A549 (cell line): ENCODE measurements at regions not wholly inside any gene's neighbourhood (a gene's known extent, or its start where the extent isn't known, plus 50 kb on each side); places are given as distances from the start of the nearest gene placed in this dataset.
A peak's percentile ranks its signal among the peaks of the same experiment; 100 is the strongest.

Source experiments
- ATAC-seq, 2 experiments: fragments of 200-7000 bp in 1 of 2; fragments of >200 bp in 1 of 2; cut with Nextera tagmentation in 1 of 2; cut with Tn5 transposase in 1 of 2; 3 replicates each; pipeline versions ENCODE4 v1.8.0 to v1.9.1; 2018 to 2020; ENCODE audit warnings: mild to moderate bottlenecking in 1 of 2, moderate library complexity in 1 of 2
- CTCF ChIA-PET: fragments of 300-600 bp; sonication (Branson Sonifier 250); formaldehyde crosslinking; extraction: SDS; loops from one replicate; lab custom pipeline; 2021; ENCODE audit warnings: antibody characterized with exemption, inconsistent platforms; lab: Yijun Ruan, JAX
- POLR2A ChIA-PET: fragments of 350-600 bp; formaldehyde crosslinking; extraction: SDS; loops from one replicate; lab custom pipeline; 2021; ENCODE audit warnings: antibody characterized with exemption, inconsistent platforms; lab: Yijun Ruan, JAX
- DNase-seq, 2 experiments: peaks; one replicate each; pipeline versions ENCODE4 v3.0.0 to v3.0.0-alpha.2; 2011 to 2016; ENCODE audit warnings: low read depth in 1 of 2, low spot score in 1 of 2
- FAIRE-seq: peaks from 2 replicates; lab custom pipeline; 2011; peaks lifted over from hg19 to GRCh38; lab: Jason Lieb, UNC
- H3K27ac ChIP-seq, 2 experiments: fragments of >200 bp; sonication (Bioruptor Twin); formaldehyde crosslinking; 3 replicates each; pipeline ENCODE4 v1.5.1; 2016 to 2017
- H3K4me1 ChIP-seq: fragments of >200 bp; sonication (Bioruptor Twin); formaldehyde crosslinking; 3 replicates; pipeline ENCODE4 v1.6.1; 2016
- H3K4me2 ChIP-seq: fragments of >200 bp; sonication (Bioruptor Twin); formaldehyde crosslinking; 3 replicates; pipeline ENCODE4 v1.6.1; 2016
- H3K4me3 ChIP-seq: fragments of >200 bp; sonication (Bioruptor Twin); formaldehyde crosslinking; 3 replicates; pipeline ENCODE4 v1.5.1; 2016
- H3K9me3 ChIP-seq: fragments of >200 bp; sonication (Bioruptor Twin); formaldehyde crosslinking; 3 replicates; pipeline ENCODE4 v1.6.1; 2016
- ATOH8 ChIP-seq: fragments of 250-450 bp; sonication (Bioruptor Pico); IDR thresholded peaks from 2 replicates; pipeline ENCODE4 v1.5.0; 2020; ENCODE audit warnings: low read depth, mild to moderate bottlenecking, moderate library complexity
- BCL3 ChIP-seq: fragments of >200 bp; sonication (Bioruptor Twin); formaldehyde crosslinking; IDR thresholded peaks from 3 replicates; pipeline ENCODE4 v1.6.1; 2016
- BHLHE40 ChIP-seq: IDR thresholded peaks from 2 replicates; pipeline ENCODE4 v1.6.1; 2012; ENCODE audit warnings: low read depth, low read length, inconsistent platforms
- CBX2 ChIP-seq: fragments of 200-600 bp; sonication (generic); IDR thresholded peaks from 2 replicates; pipeline ENCODE4 v1.6.1; 2016; ENCODE audit warnings: low read depth, mild to moderate bottlenecking, borderline replicate concordance
- CBX8 ChIP-seq: fragments of 200-600 bp; sonication (generic); IDR thresholded peaks from 2 replicates; pipeline ENCODE4 v1.6.1; 2016
- CEBPB ChIP-seq, 2 experiments: fragments of >200 bp in 1 of 2; sonication (Bioruptor Twin) in 1 of 2; formaldehyde crosslinking in 1 of 2; IDR thresholded peaks; 2 replicates each; pipeline ENCODE4 v1.6.1; 2012 to 2016
- EHMT2 ChIP-seq: fragments of 200-600 bp; sonication (generic); IDR thresholded peaks from 2 replicates; pipeline ENCODE4 v1.6.1; 2016; ENCODE audit warnings: antibody characterized with exemption, low read depth, mild to moderate bottlenecking, moderate library complexity
- FOSB ChIP-seq: fragments of 250-450 bp; sonication (Bioruptor Pico); IDR thresholded peaks from 2 replicates; pipeline ENCODE4 v1.5.0; 2020; ENCODE audit warnings: mild to moderate bottlenecking, moderate library complexity
- GATA3 ChIP-seq: IDR thresholded peaks from 2 replicates; pipeline ENCODE4 v1.6.1; 2012; ENCODE audit warnings: borderline replicate concordance
- HDAC2 ChIP-seq: fragments of 200-600 bp; sonication (generic); IDR thresholded peaks from 2 replicates; pipeline ENCODE4 v1.6.1; 2016
- HOXB13 ChIP-seq: fragments of 250-450 bp; sonication (Bioruptor Pico); IDR thresholded peaks from 2 replicates; pipeline ENCODE4 v1.5.0; 2020; ENCODE audit warnings: low read depth, mild to moderate bottlenecking, moderate library complexity
- JUNB ChIP-seq: fragments of >200 bp; sonication (Bioruptor Twin); formaldehyde crosslinking; IDR thresholded peaks from 2 replicates; pipeline ENCODE4 v1.6.1; 2016
- KDM5A ChIP-seq: fragments of 200-600 bp; sonication (generic); IDR thresholded peaks from 2 replicates; pipeline ENCODE4 v1.6.1; 2016; ENCODE audit warnings: antibody characterized with exemption, mild to moderate bottlenecking
- POLR2A ChIP-seq: IDR thresholded peaks from 2 replicates; pipeline ENCODE4 v1.6.1; 2012; ENCODE audit warnings: mild to moderate bottlenecking, low read length
- POLR2AphosphoS2 ChIP-seq: conservative IDR thresholded peaks from 2 replicates; pipeline ENCODE4 v1.6.1; 2012; ENCODE audit warnings: low read length, improper control_type of control experiment, inconsistent platforms
- RNF2 ChIP-seq: fragments of 200-600 bp; sonication (generic); IDR thresholded peaks from 2 replicates; pipeline ENCODE4 v1.6.1; 2016; ENCODE audit warnings: low read depth, mild to moderate bottlenecking, antibody characterized with exemption, moderate library complexity, borderline replicate concordance
- SREBF2 ChIP-seq: fragments of 450-650 bp; IDR thresholded peaks from 2 replicates; pipeline ENCODE4 v1.6.1; 2014; ENCODE audit warnings: mild to moderate bottlenecking, moderate library complexity
- TFCP2L1 ChIP-seq: fragments of 250-450 bp; sonication (Bioruptor Pico); IDR thresholded peaks from 2 replicates; pipeline ENCODE4 v1.5.0; 2021; ENCODE audit warnings: mild to moderate bottlenecking
- TP53 ChIP-seq: fragments of 250-450 bp; sonication (Bioruptor Pico); IDR thresholded peaks from 2 replicates; pipeline ENCODE4 v1.5.0; 2021; ENCODE audit warnings: mild to moderate bottlenecking, moderate library complexity
- ZNF302 ChIP-seq: fragments of 250-450 bp; sonication (Bioruptor Pico); IDR thresholded peaks from 2 replicates; pipeline ENCODE4 v1.9.0; 2021; ENCODE audit warnings: inconsistent platforms, mild to moderate bottlenecking, moderate library complexity
- WGBS: methylation state at CpG from one replicate; pipeline ENCODE4 v1.1.6; 2017; ENCODE audit errors: missing lambda C conversion rate; 5-methylcytosine and 5-hydroxymethylcytosine counted together
- TF ChIP-seq, protein P1 (sequence below): IDR thresholded peaks from 2 replicates; pipeline ENCODE4 v1.6.1; 2012

GRCh38 chr11:119794141-119794665 lies 65.2 kb upstream of the NECTIN1 start:
- FAIRE-seq (no peak), ATAC-seq (no peak), DNase-seq (no peak)
- no peak overlapping the region for H3K27ac ChIP-seq
- H3K4me1 ChIP-seq: peaks cover 11% of the 10 kb centered on the region
- H3K4me2 ChIP-seq: no peak overlapping the region
- ChIA-PET POLR2A (no interaction called here), CTCF (no interaction called here)
- H3K4me3 ChIP-seq: no peak overlapping the region
- no peaks in the 10 kb centered on the region for H3K9me3 ChIP-seq
- TF ChIP-seq ZNF302 (CRISPR knock-in tag) (no peak), TFCP2L1 (no peak), CBX8 (no peak)
- TF ChIP-seq, all 56 proteins: peak for 0
- WGBS: 80% methylated on average over 13 of the region's 17 CpGs

- no peak overlapping the region for H3K4me3 ChIP-seq
- no peak overlapping the region for H3K4me2 ChIP-seq
- WGBS: 61% methylated on average over 8 of the region's 10 CpGs
- H3K9me3 ChIP-seq: no peaks in the 10 kb centered on the region
- CTCF ChIA-PET: interaction anchor here (1.2 to 1.3 kb wide), 2 partner anchors 10 to 16 kb away, joined by 3 to 4 read pairs; no protein-coding TSS in a partner anchor
- POLR2A ChIA-PET: no interaction called here
- H3K4me1 ChIP-seq: peaks cover 11% of the 10 kb centered on the region
- ATAC-seq (no peak), DNase-seq (no peak), FAIRE-seq (no peak)
- TF ChIP-seq TP53 (CRISPR knock-in tag): no peak
- no peak for TF ChIP-seq CEBPB (IDR thresholded peaks at IDR 0.05)
- TF ChIP-seq HDAC2: no peak
- TF ChIP-seq SREBF2: no peak
- no peak for TF ChIP-seq POLR2A
- TF ChIP-seq, protein P1, sequence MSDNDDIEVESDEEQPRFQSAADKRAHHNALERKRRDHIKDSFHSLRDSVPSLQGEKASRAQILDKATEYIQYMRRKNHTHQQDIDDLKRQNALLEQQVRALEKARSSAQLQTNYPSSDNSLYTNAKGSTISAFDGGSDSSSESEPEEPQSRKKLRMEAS: no peak
- no peak for TF ChIP-seq CBX2
- no peak for TF ChIP-seq GATA3
- TF ChIP-seq POLR2AphosphoS2: no peak
- no peak for TF ChIP-seq FOSB (CRISPR knock-in tag)
- TF ChIP-seq CBX8: no peak
- TF ChIP-seq TFCP2L1: no peak
- H3K27ac ChIP-seq: no peak overlapping the region
These were observed 64.5 kb upstream of the NECTIN1 start for GRCh38 chr11:119793335-119793984.

GRCh38 chr11:119791701-119792151 lies 62.7 kb upstream of the NECTIN1 start:
- ATAC-seq: peak; percentile 40 to 77; a peak in 4 of 6 replicates
- no peak for FAIRE-seq
- TF ChIP-seq CBX2 (no peak), HOXB13 (CRISPR knock-in tag) (no peak), BCL3 (no peak), POLR2A (no peak), RNF2 (no peak), KDM5A (no peak), BHLHE40 (no peak), ATOH8 (CRISPR knock-in tag) (no peak), JUNB (no peak)
- peak overlapping the region in 1 of 2 experiments; percentile 29; a peak in 1 of 6 replicates for H3K27ac ChIP-seq
- no peaks in the 10 kb centered on the region for H3K9me3 ChIP-seq
- peak overlapping the region; percentile 34; the same call in 2 of the 3 replicates for H3K4me2 ChIP-seq
- WGBS: 0% methylated on average over 1 of the region's 6 CpGs
- peaks cover 11% of the 10 kb centered on the region for H3K4me1 ChIP-seq
- POLR2A ChIA-PET: no interaction called here
- H3K4me3 ChIP-seq: no peak overlapping the region
- CTCF ChIA-PET: no interaction called here
- peak in 1 of 2 experiments; percentile 11 for DNase-seq

DNA sequence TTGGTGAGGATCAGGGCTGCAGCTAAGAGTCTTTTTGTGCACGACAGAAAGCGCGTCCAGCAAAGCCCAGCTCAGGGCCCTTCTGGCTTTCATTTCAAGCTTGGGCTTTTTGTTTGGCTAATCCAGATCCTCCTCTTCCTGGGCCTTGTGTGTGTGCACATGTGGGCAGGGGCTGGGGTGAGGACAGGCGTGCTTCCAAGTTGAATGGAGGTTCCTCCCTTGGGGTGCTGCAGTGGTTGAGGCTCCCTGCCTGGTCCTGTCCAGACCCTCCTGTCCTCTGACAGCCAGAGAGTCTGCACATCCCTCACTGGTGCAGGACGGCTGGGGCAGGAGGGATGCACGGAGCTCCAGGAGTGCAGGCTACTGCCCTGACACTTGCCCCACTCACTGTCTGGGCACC lies 62.0 kb upstream of the NECTIN1 start:
- ChIA-PET POLR2A (no interaction called here), CTCF (interaction anchor here (1.0 to 1.3 kb wide), 3 partner anchors 10 to 317 kb away, joined by 3 to 4 read pairs (median 3); no protein-coding TSS in a partner anchor)
- FAIRE-seq (no peak), DNase-seq (no peak), ATAC-seq (peak in 1 of 2 experiments; percentile 43; a peak in 3 of 6 replicates)
- H3K4me3 ChIP-seq: no peak overlapping the region
- 81% methylated on average over 4 of the region's 6 CpGs for WGBS
- peaks cover 11% of the 10 kb centered on the region for H3K4me1 ChIP-seq
- H3K9me3 ChIP-seq: no peaks in the 10 kb centered on the region
- no peak overlapping the region for H3K4me2 ChIP-seq
- TF ChIP-seq EHMT2: no peak
- no peak overlapping the region for H3K27ac ChIP-seq
